ENCODE measurements at regions not wholly inside any gene's neighbourhood (a gene's known extent, or its start where the extent isn't known, plus 50 kb on each side); places are given as distances from the start of the nearest gene placed in this dataset.

DNA sequence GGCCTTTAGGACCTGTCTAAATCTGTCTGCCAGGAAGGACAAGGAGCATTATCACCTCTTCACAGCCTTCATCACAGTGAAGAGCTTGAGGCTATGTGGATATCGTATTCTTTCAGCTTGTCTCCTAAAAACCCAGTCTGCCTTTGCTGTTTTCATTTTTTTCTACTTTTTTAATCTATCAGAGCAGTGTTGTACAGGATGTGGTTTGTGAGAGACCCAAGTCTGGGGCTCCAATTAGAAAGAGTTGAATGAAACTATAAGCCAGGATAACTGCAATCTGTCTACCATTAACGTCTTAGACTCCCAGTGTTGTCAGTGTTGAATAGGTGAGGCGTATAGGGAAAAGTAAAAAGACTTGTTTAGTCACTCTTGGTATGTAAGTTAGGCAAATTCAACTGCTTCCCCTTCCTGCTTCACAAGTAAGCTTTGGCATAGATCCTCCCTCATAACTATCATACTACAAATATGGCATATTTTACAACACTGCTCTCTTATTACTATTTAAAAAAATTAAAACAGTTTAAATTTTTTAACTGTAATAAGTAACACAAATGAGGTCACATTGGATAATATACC lies 1225.8 kb upstream of the PRMT6 start:
- TF ChIP-seq, protein P1, sequence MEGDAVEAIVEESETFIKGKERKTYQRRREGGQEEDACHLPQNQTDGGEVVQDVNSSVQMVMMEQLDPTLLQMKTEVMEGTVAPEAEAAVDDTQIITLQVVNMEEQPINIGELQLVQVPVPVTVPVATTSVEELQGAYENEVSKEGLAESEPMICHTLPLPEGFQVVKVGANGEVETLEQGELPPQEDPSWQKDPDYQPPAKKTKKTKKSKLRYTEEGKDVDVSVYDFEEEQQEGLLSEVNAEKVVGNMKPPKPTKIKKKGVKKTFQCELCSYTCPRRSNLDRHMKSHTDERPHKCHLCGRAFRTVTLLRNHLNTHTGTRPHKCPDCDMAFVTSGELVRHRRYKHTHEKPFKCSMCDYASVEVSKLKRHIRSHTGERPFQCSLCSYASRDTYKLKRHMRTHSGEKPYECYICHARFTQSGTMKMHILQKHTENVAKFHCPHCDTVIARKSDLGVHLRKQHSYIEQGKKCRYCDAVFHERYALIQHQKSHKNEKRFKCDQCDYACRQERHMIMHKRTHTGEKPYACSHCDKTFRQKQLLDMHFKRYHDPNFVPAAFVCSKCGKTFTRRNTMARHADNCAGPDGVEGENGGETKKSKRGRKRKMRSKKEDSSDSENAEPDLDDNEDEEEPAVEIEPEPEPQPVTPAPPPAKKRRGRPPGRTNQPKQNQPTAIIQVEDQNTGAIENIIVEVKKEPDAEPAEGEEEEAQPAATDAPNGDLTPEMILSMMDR (conservative IDR thresholded peaks at IDR 0.05; ENCODE audit: low read length) = no peak
- TF ChIP-seq EZH2phosphoT487 (IDR thresholded peaks at IDR 0.05; ENCODE audit: borderline replicate concordance) = no peak
